Liver (tissue), 3 donors: ENCODE measurements at regions not wholly inside any gene's neighbourhood (a gene's known extent, or its start where the extent isn't known, plus 50 kb on each side); places are given as distances from the start of the nearest gene placed in this dataset.

Experiments used
- HNF4A ChIP-seq, 2 donors: conservative IDR thresholded peaks; 2 replicates each; pipeline ENCODE4 v1.6.1; 2016; ENCODE audit warnings: antibody characterized with exemption in 2 of 2, mild to moderate bottlenecking in 2 of 2
- HNF4G ChIP-seq: IDR thresholded peaks from 2 replicates; pipeline ENCODE4 v1.6.1; 2016; ENCODE audit warnings: antibody characterized with exemption
- TF ChIP-seq, protein P1 (sequence below): fragments of 150-350 bp; IDR thresholded peaks from 2 replicates; pipeline ENCODE4 v1.5.1; 2017; ENCODE audit warnings: improper control_type of control experiment, low read depth, low read length; ENCODE audit not compliant: missing input control
- donor health status: healthy.
- donor health status: healthy.

DNA sequence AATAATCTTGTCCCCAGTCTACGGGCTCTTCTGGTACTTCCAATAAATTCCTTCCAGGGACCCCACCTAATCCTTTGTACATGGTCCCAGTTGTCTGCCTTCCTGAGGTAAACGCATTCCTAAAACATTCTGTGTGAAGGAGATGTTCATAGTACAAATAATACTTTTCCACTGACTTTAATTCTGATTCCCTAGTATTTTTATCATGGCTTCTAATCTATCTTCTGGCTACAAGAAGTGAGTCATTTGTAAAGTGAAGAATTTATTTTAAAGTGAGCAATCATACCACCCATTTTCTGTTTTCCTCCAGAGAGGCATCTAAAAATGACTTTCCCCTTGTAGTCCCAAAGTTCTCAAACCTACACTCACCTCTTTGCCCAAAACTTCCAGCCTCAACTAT lies 65.9 kb upstream of the NUDT4 start:
- TF ChIP-seq, protein P1, sequence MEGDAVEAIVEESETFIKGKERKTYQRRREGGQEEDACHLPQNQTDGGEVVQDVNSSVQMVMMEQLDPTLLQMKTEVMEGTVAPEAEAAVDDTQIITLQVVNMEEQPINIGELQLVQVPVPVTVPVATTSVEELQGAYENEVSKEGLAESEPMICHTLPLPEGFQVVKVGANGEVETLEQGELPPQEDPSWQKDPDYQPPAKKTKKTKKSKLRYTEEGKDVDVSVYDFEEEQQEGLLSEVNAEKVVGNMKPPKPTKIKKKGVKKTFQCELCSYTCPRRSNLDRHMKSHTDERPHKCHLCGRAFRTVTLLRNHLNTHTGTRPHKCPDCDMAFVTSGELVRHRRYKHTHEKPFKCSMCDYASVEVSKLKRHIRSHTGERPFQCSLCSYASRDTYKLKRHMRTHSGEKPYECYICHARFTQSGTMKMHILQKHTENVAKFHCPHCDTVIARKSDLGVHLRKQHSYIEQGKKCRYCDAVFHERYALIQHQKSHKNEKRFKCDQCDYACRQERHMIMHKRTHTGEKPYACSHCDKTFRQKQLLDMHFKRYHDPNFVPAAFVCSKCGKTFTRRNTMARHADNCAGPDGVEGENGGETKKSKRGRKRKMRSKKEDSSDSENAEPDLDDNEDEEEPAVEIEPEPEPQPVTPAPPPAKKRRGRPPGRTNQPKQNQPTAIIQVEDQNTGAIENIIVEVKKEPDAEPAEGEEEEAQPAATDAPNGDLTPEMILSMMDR = no peak
- no peak for TF ChIP-seq HNF4A (conservative IDR thresholded peaks at IDR 0.05)
- no peak for TF ChIP-seq HNF4G
